GM12875 (cell line): ENCODE measurements at regions not wholly inside any gene's neighbourhood (a gene's known extent, or its start where the extent isn't known, plus 50 kb on each side); places are given as distances from the start of the nearest gene placed in this dataset.

ENCODE experiments used
- H3K4me3 ChIP-seq: one replicate; pipeline ENCODE4 v1.5.1; 2011; ENCODE audit warnings: low read depth, low read length, control low read depth
- TF ChIP-seq, protein P1 (sequence below): IDR thresholded peaks from 2 replicates; pipeline ENCODE4 v1.5.1; 2011; ENCODE audit warnings: low read depth, mild to moderate bottlenecking, control low read depth, inconsistent platforms, low read length, moderate library complexity, borderline replicate concordance; ENCODE audit not compliant: insufficient read depth

- TF ChIP-seq, protein P1, sequence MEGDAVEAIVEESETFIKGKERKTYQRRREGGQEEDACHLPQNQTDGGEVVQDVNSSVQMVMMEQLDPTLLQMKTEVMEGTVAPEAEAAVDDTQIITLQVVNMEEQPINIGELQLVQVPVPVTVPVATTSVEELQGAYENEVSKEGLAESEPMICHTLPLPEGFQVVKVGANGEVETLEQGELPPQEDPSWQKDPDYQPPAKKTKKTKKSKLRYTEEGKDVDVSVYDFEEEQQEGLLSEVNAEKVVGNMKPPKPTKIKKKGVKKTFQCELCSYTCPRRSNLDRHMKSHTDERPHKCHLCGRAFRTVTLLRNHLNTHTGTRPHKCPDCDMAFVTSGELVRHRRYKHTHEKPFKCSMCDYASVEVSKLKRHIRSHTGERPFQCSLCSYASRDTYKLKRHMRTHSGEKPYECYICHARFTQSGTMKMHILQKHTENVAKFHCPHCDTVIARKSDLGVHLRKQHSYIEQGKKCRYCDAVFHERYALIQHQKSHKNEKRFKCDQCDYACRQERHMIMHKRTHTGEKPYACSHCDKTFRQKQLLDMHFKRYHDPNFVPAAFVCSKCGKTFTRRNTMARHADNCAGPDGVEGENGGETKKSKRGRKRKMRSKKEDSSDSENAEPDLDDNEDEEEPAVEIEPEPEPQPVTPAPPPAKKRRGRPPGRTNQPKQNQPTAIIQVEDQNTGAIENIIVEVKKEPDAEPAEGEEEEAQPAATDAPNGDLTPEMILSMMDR, result no peak
- H3K4me3 ChIP-seq, result no peak overlapping the region
Observed at GRCh38 chr13:80250213-80250810, 90.6 kb downstream of the SPRY2 start.

- TF ChIP-seq, protein P1, result no peak
- H3K4me3 ChIP-seq, result no peak overlapping the region
Observed at GRCh38 chr13:80249516-80250212, 91.3 kb downstream of the SPRY2 start.

DNA sequence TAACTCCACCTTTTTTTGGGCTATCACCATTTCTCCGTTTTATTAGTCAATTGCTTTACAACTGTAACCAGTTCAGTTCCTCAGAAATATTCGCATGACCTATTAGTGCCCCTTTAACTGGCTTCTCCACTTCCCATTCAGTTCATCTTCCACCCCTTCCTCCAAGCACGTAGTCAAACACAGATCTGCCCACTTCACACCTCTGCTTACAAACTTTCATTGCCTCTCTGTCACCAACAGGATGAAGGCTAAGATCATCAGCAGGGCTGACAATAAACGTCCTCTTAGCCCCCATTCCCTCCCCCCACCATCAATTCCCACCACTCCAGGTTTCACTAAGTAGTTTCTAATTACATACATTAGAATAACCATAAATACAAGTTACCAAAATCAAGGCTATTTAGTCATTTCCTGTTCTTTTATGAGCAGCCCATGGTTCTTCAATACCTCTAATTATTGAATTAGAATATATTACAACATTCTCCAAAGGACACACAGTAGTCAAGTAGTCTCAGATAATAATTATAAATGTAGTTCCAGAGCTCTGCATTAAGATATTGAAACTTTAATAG is 95.7 kb downstream of the SPRY2 start:
- H3K4me3 ChIP-seq, result no peak overlapping the region
- TF ChIP-seq, protein P1, result no peak

- TF ChIP-seq, protein P1, result no peak
- H3K4me3 ChIP-seq, result no peak overlapping the region
Observed at GRCh38 chr13:80244574-80244973, 96.4 kb downstream of the SPRY2 start.

GRCh38 chr13:80242728-80243427 is 98.0 kb downstream of the SPRY2 start:
- TF ChIP-seq, protein P1, result no peak
- H3K4me3 ChIP-seq, result no peak overlapping the region

DNA sequence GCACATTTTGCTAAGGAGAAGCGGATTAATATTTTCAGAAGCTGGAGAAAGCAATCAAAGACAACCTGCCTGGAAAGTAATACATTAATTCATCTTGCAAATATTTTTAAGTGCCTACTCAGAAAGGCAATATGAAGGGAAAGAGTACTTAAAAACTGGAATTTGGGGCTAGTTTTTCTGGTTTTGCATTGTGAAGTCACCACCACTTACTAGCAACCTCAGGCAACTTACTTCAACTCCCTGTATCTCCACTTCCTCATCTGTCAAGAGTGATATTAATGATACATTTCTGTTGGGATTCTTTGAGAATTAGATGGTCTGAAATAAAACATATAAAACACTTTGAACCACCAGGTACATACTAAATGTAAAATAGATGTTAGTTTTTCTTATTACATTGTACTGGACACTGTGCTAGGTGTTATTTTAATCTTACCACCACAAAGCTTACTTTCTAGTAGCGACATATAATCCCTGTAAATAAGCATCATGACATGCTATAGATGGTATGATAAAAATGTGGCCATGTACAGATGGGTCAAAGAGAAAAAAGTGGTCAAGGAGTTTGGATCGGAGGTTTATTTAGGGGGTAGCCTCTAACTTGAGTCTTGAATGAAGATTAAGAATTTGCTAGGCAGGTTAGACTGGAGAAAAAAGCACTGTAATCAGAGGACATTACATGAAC is 101.2 kb downstream of the SPRY2 start:
- TF ChIP-seq, protein P1, result no peak
- H3K4me3 ChIP-seq, result no peak overlapping the region
